ENCODE measurements at regions not wholly inside any gene's neighbourhood (a gene's known extent, or its start where the extent isn't known, plus 50 kb on each side); places are given as distances from the start of the nearest gene placed in this dataset.
"Not testable (repeated sequence)": the region's sequence is repeated elsewhere in the genome, so short reads cannot be mapped to it uniquely, and the experiment has no call there.

- H3K4me3 ChIP-seq (ENCODE audit: low read length), result no peak overlapping the region
- DNase-seq (ENCODE audit: low read depth, low spot score), result no peak
Measured at GRCh38 chr3:20316238-20316637, 130.2 kb upstream of the SGO1 start.

DNA sequence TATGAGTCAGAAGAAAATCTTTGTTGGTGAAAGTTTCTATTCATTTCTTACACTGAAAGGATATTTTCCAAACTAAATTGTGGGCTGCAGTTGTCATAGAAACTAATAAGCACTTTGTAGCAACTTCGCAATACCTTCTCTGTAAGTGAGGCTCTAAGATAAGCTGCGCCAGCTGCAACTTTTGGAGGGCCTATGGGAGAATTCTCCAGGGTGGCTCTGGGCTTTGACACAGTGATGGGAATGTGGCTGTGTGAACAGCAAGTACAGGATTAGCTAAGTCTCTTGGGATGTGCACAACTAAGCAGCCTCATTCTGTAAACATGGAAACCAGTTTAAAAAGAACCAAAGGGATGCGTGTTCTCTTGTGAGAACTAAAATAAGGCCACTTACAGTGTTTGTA, 124.6 kb upstream of the SGO1 start:
- DNase-seq (ENCODE audit: low read depth, low spot score), result no peak
- no peak overlapping the region for H3K4me3 ChIP-seq (ENCODE audit: low read length)

DNA sequence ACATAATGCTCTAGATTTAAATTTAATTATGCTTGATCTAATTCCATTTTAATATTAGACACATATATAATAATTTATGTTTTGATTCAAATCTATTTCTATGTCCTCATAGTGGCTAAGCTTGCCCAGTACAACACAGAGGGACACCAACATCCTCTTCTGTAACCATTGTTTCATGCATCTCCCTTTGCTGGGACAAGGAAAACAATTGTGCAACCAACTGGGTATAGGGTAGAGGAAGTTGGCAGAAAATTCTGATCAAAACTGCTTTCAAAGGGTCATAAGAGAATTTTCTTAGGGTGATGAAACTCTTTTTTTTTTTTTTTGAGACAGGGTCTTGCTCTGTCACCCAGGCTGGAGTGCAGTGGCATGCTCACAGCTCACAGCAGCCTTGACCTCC, 121.4 kb upstream of the SGO1 start:
- DNase-seq (ENCODE audit: low read depth, low spot score), result no peak
- H3K4me3 ChIP-seq (ENCODE audit: low read length), result no peak overlapping the region

DNA sequence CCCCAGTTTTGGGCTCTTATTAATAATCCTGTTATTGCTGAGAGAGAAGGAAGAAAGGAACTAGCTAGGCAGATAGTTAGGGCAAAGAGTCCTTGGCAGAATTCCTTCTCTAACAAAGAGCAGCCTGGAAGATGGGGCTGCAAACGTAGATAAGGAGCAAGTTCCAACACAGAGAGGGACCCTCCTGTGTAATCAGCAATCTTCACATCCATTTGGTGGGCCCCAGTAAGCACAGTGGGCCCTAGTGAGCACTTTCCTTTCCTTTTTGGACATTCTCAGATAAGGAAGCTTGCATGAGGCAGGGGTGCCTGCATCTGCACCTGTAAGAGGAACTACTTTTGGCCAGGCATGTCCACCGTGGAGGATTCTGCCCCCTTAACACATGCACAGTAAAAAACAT, 119.6 kb upstream of the SGO1 start:
- no peak for DNase-seq (ENCODE audit: low read depth, low spot score)
- H3K4me3 ChIP-seq (ENCODE audit: low read length), result no peak overlapping the region

GRCh38 chr3:20302766-20303165, 116.8 kb upstream of the SGO1 start:
- no peak overlapping the region for H3K4me3 ChIP-seq (ENCODE audit: low read length)
- no peak for DNase-seq (ENCODE audit: low read depth, low spot score)

DNA sequence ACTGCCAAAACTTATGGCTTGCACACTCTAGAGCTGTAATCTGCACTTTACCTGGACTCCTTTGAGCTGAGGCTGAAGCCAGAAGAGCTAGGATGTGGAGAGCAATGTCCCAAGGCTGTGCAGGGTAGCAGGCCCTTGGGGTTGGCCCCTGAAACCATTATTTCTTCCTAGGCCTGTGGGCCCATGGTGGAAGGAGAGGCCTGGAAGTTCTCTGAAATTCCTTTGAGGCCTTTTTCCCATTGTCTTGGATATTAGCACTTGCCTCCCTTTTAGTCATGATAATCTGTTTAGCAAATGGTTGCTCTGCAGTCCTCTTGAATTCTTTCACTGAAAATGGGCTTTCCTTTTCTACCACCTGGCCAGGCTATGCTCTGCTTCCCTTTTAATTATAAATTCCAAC, 102.0 kb upstream of the SGO1 start:
- no peak overlapping the region for H3K4me3 ChIP-seq (ENCODE audit: low read length)
- DNase-seq (ENCODE audit: low read depth, low spot score), result no peak

DNA sequence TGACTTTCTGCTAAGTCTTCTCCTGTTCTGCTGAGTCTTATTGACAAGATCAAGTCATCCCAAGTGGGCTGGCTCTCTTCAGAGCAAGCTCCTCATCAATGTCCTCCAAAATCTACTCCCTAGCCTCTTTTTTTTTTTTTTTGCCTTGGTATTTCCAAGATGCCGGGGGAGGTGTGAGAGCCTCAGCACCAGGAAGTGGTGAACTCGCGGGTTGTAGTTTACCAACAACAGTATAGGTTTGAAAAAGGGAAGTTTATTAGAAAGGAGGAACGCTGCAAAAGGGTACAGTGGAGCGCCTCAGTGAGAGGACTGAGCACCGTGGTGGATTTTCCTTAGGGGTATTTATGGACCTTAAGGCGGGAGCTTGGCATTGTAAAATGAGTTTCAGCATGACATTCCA, 94.3 kb upstream of the SGO1 start:
- DNase-seq (ENCODE audit: low read depth, low spot score), result peak; percentile 14
- H3K4me3 ChIP-seq (ENCODE audit: low read length), result no peak overlapping the region

DNA sequence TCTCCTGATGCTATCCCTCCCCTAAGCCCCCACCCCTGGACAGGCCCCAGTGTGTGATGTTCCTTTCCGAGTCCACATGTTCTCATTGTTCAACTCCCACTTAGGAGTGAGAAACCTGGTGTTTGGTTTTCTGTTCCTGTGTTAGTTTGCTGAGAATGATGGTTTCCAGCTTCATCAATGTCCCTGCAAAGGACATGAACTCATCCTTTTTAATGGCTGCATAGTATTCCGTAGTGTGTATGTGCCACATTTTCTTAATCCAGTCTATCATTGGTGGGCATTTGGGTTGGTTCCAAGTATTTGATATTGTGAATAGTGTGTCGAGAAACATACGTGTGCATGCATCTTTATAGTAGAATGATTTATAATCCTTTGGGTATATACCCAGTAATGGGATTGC, 80.0 kb upstream of the SGO1 start:
- not testable (repeated sequence) for H3K4me3 ChIP-seq (ENCODE audit: low read length)

DNA sequence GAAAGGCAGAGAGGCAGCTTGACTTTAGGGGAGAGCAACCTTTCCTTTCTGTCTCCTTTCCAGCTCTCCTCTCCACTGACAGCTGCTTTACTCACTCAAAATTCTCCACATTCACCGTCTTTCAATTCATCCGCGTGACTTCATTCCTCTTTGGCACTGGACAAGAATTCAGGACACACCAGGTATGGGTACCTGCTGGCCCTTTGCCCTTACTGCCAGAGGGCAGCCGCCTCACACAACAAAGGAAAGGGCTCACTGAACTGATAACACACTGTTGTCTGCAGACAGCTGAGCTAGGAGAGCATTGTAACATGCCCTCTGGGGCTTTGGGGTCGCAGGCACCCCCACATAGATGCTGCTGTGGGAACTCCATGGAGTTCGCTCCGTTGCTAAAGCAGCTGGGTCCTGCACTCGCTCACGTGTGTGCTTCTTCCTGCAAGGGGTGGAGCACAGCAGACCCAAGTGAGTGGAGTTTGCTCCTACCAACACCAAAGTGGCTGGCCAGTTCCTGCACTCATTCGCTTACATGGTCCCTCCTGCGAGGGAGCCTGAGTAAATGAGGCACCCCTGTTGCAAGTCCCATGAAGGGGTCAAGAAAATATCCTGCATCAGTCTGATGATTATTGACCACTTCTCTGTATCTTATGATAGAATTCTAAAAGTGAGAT, 79.0 kb upstream of the SGO1 start:
- no peak for DNase-seq (ENCODE audit: low read depth, low spot score)
- H3K4me3 ChIP-seq (ENCODE audit: low read length), result no peak overlapping the region

More for the DNA sequence above, 80.0 kb upstream of the SGO1 start:
- not testable (repeated sequence) for DNase-seq (ENCODE audit: low read depth, low spot score)

DNA sequence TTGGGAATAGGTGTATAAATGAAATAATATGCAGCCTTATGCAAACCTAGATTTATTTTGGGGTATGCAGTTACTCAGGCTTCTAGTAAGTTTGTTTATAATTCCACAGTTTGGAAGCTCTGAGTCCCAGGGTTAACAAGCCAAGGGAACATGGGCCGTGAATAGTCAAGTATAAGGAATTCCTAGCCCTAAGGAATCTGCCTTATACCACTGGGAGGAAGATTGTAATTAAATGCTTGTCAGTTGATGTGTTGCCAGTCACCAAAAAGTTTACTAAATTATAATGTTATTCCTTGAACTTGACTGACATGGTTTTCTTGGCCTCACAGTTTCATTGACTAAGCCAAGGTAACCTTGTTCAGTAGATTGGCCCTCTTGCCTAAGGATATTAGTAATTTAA, 72.4 kb upstream of the SGO1 start:
- DNase-seq (ENCODE audit: low read depth, low spot score), result no peak
- H3K4me3 ChIP-seq (ENCODE audit: low read length), result no peak overlapping the region

DNA sequence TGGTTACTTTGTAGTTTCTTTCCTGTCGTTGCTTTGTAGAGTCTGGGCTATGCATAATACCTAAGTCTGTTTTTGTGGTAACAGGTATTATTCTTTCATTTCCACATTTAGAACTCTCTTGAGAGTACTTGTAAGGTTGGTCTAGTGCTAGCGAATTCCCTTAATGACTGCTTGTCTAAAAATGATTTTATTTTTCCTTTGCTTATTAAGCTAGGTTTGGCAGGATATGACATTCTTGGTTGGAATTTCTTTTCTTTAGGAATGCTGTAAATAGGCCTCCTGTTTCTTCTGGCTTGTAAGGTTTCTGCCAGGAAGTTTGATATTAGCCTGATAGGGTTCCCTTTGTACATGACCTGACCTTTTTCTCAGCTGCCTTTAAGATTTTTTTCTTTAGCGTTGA, 70.1 kb upstream of the SGO1 start:
- DNase-seq (ENCODE audit: low read depth, low spot score), result no peak
- no peak overlapping the region for H3K4me3 ChIP-seq (ENCODE audit: low read length)

GRCh38 chr3:20254268-20255117, 68.5 kb upstream of the SGO1 start:
- DNase-seq (ENCODE audit: low read depth, low spot score), result no peak
- no peak overlapping the region for H3K4me3 ChIP-seq (ENCODE audit: low read length)

- no peak for DNase-seq (ENCODE audit: low read depth, low spot score)
- no peak overlapping the region for H3K4me3 ChIP-seq (ENCODE audit: low read length)
Measured at GRCh38 chr3:20250786-20251185, 64.8 kb upstream of the SGO1 start.

GRCh38 chr3:20250314-20250713, 64.3 kb upstream of the SGO1 start:
- no peak for DNase-seq (ENCODE audit: low read depth, low spot score)
- no peak overlapping the region for H3K4me3 ChIP-seq (ENCODE audit: low read length)

- no peak overlapping the region for H3K4me3 ChIP-seq (ENCODE audit: low read length)
- DNase-seq (ENCODE audit: low read depth, low spot score), result no peak
Measured at GRCh38 chr3:20246662-20247061, 60.7 kb upstream of the SGO1 start.

DNA sequence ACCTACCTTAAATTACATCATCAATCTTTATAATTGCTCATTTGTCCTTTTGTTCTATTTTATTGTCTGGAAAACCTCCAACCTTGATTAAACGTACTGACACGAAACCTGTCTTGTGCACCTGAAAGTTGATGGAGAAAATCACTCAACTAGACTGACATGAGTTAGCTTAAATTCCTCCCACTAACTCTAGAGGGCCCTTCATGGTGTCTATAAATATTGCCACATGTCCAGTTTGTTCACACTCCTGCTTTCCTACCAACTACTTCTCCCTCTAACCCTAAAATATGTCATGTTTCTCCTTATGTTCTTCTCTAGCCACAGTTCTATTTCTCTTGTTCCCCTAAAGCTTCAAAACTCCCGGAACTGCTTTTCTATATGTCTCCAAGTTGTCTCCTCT, 59.8 kb upstream of the SGO1 start:
- no peak for DNase-seq (ENCODE audit: low read depth, low spot score)
- H3K4me3 ChIP-seq (ENCODE audit: low read length), result no peak overlapping the region

DNA sequence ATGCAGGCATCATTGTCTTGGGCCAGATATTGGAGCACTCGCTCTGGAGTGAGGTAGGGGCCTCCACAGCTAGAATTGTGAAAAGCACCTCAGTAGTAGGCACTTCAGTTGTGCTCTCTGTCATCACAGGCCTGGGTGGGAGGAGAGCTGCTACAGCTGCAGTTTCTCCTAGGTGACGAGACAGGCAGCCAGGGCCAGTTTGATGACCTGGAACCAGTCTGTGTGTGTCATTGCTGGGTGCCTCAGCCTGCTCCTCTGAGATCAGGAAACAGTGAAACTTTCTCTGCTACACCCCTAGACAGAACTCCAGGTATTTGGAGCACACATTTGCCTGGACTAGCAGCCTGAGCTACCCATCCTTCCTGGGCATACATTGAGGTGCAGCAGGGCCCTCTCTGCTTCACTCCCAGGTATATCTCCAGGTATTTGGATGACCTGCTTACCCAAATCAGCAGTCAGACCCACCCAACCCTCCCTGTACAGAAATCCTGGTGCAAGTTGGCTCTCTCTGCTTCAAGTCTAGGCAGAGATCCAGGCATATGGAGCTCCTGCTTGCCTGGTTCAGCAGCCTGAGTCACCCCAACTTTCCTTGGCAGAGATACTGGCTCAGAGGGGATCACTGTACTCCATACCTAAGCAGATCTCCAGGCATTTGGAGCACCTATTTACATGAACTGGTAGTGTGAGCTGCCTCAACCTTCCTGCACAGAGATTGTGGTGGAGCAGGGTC, 54.3 kb upstream of the SGO1 start:
- H3K4me3 ChIP-seq (ENCODE audit: low read length), result no peak overlapping the region
- no peak for DNase-seq (ENCODE audit: low read depth, low spot score)

GRCh38 chr3:20238199-20238598, 52.2 kb upstream of the SGO1 start:
- not testable (repeated sequence) for H3K4me3 ChIP-seq (ENCODE audit: low read length); DNase-seq (ENCODE audit: low read depth, low spot score)

- no peak overlapping the region for H3K4me3 ChIP-seq (ENCODE audit: low read length)
- no peak for DNase-seq (ENCODE audit: low read depth, low spot score)
Measured at GRCh38 chr3:20236603-20237002, 50.6 kb upstream of the SGO1 start.
